ENCODE measurements at regions not wholly inside any gene's neighbourhood (a gene's known extent, or its start where the extent isn't known, plus 50 kb on each side); places are given as distances from the start of the nearest gene placed in this dataset.

- DNase-seq = no peak
Measured at GRCh38 chr6:21648475-21649050, 55.0 kb downstream of the SOX4 start.

GRCh38 chr6:21653323-21653722, 59.8 kb downstream of the SOX4 start:
- DNase-seq = no peak

- no peak for DNase-seq
Measured at GRCh38 chr6:21653905-21654304, 60.4 kb downstream of the SOX4 start.

GRCh38 chr6:21654361-21654760, 60.8 kb downstream of the SOX4 start:
- no peak for DNase-seq

GRCh38 chr6:21663966-21664313, 70.4 kb downstream of the SOX4 start:
- DNase-seq = no peak

- DNase-seq = peak; percentile 32
Measured at GRCh38 chr6:21664314-21665109, 71.0 kb downstream of the SOX4 start.

- DNase-seq = no peak
Measured at GRCh38 chr6:21665110-21665391, 71.5 kb downstream of the SOX4 start.

- DNase-seq = no peak
Measured at GRCh38 chr6:21665392-21666200, 72.0 kb downstream of the SOX4 start.

GRCh38 chr6:21666201-21666691, 72.7 kb downstream of the SOX4 start:
- DNase-seq = peak; percentile 4

GRCh38 chr6:21666853-21667681, 73.5 kb downstream of the SOX4 start:
- peak; percentile 7 for DNase-seq

GRCh38 chr6:21668795-21669194, 75.2 kb downstream of the SOX4 start:
- DNase-seq = no peak

- no peak for DNase-seq
Measured at GRCh38 chr6:21676769-21677168, 83.2 kb downstream of the SOX4 start.

GRCh38 chr6:21678990-21679389, 85.4 kb downstream of the SOX4 start:
- DNase-seq = no peak

GRCh38 chr6:21679761-21680265, 86.3 kb downstream of the SOX4 start:
- DNase-seq = no peak

GRCh38 chr6:21680611-21681010, 87.1 kb downstream of the SOX4 start:
- DNase-seq = no peak

- no peak for DNase-seq
Measured at GRCh38 chr6:21690489-21690888, 96.9 kb downstream of the SOX4 start.

GRCh38 chr6:21691685-21692346, 98.3 kb downstream of the SOX4 start:
- no peak for DNase-seq

GRCh38 chr6:21692721-21693120, 99.2 kb downstream of the SOX4 start:
- no peak for DNase-seq

- DNase-seq = no peak
Measured at GRCh38 chr6:21694168-21694567, 100.6 kb downstream of the SOX4 start.

- DNase-seq = no peak
Measured at GRCh38 chr6:21707524-21708319, 114.2 kb downstream of the SOX4 start.

GRCh38 chr6:21708320-21708580, 114.7 kb downstream of the SOX4 start:
- DNase-seq = no peak

- no peak for DNase-seq
Measured at GRCh38 chr6:21710216-21710615, 116.7 kb downstream of the SOX4 start.
